Omental fat pad (tissue), 3 donors: ENCODE measurements at regions not wholly inside any gene's neighbourhood (a gene's known extent, or its start where the extent isn't known, plus 50 kb on each side); places are given as distances from the start of the nearest gene placed in this dataset.

Experiments used
- ATAC-seq: fragments of 150-250 bp; one replicate; pipeline ENCODE4 v1.9.1; 2016; ENCODE audit warnings: mild to moderate bottlenecking, moderate library complexity; ENCODE audit not compliant: low FRiP score
- DNase-seq: peaks from one replicate; pipeline ENCODE4 v3.0.0-alpha.2; 2019; ENCODE audit warnings: low spot score
- TF ChIP-seq, protein P1 (sequence below), 3 donors: fragments of 450-650 bp; IDR thresholded peaks; one replicate each; pipeline ENCODE4 v1.5.1; 2016 to 2017; ENCODE audit warnings: antibody characterized with exemption in 3 of 3, mild to moderate bottlenecking in 3 of 3, moderate library complexity in 2 of 3

DNA sequence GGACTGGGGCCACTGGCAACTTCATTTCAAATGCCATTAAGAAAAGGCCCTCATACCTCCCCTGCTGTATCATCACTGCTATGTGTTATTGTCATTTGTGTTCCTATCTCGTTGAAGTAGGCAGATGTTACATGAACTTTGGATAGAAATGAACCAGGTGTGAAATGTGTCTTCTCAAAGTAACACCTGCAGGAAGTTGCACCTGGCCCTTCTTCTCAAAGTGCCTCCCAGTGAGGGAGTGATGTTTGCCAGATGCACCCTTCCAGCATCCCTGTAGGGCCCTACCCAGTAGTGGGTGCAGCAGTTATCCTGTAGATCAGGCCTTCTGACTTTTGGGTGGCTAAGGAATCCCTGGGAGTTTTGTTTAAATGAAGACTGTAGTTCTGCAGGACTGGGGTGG, 197.7 kb upstream of the CTNNB1 start:
- TF ChIP-seq, protein P1, sequence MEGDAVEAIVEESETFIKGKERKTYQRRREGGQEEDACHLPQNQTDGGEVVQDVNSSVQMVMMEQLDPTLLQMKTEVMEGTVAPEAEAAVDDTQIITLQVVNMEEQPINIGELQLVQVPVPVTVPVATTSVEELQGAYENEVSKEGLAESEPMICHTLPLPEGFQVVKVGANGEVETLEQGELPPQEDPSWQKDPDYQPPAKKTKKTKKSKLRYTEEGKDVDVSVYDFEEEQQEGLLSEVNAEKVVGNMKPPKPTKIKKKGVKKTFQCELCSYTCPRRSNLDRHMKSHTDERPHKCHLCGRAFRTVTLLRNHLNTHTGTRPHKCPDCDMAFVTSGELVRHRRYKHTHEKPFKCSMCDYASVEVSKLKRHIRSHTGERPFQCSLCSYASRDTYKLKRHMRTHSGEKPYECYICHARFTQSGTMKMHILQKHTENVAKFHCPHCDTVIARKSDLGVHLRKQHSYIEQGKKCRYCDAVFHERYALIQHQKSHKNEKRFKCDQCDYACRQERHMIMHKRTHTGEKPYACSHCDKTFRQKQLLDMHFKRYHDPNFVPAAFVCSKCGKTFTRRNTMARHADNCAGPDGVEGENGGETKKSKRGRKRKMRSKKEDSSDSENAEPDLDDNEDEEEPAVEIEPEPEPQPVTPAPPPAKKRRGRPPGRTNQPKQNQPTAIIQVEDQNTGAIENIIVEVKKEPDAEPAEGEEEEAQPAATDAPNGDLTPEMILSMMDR (IDR thresholded peaks at IDR 0.05) = no peak
- DNase-seq = no peak
- ATAC-seq = no peak

DNA sequence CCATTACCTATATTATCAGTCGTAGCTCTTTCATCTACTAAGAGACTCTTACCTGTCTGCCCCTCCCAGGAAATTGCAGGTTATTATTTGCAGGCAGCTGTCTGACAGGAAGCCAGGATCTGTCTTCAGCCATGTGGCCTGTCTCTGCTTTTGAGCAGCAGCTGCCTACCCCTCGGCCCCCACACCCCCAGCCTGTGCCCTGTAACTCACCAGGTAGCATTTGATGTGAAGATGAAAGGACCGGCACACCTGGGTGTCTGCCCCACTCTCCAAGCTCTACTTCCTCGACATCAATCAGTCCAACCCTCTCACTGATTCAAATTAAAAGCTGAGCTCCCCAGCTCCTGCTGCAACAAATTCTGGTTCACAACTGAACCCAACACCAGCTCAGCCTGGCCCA, 197.2 kb upstream of the CTNNB1 start:
- ATAC-seq (no peak), DNase-seq (no peak)
- TF ChIP-seq, protein P1 (IDR thresholded peaks at IDR 0.05) = no peak

DNA sequence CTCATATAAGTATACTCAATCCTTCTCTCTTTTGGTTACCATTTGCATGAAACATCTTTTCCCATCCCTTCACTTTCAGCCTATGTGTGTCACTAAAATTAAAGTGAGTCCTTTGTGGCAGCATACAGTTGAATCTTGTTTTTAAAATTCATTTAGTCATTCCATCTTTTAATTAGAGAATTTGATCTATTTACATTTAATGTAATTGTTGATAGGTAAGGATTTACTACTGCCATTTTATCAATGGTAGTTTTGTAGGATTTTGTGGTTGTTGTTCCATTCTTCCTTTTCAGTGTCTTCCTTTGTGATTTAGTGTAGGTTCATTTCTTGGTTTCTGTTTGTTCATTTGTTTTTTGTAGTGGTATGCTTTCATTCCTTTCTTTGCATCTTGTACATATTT, 191.9 kb upstream of the CTNNB1 start:
- DNase-seq = no peak
- TF ChIP-seq, protein P1 (IDR thresholded peaks at IDR 0.05) = no peak
- no peak for ATAC-seq

DNA sequence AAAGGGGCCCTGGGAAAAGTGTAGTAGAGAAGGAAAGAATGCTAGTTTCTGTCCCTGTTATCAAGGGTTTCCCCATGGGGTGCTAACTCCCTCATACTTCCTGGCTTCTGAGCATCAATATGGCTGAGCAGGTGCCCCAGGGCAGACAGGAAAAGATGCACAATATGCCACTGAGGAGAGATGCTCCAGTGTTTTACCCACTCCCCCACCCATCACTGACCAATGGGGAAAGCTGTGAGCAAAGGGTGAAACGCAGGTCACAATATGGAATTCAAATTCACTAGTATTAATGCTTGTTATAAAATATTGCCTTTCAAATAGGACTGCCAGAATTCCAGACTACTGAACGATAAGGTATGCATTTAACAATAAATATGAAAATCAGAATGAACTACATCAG, 187.5 kb upstream of the CTNNB1 start:
- ATAC-seq = no peak
- TF ChIP-seq, protein P1 (IDR thresholded peaks at IDR 0.05) = no peak
- DNase-seq = no peak

DNA sequence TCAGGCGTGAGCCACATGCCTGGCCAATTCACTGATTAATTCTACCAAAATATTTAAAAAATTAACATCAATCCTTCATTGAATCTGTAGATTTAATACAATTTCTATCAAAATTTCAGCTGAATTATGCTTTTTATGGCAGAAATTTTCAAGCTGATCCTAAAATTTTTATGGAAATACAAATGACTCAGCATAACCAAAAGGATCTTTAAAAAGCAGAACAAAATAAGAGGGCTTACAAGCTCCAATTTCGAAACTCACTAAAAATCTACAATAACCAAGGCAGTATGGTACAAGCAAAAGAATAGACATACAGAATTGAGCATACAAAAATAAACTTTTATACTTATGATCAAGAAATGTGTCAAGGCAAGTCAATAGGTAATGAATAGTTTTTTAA, 180.4 kb upstream of the CTNNB1 start:
- TF ChIP-seq, protein P1 (IDR thresholded peaks at IDR 0.05) = no peak
- ATAC-seq = no peak
- DNase-seq = no peak

DNA sequence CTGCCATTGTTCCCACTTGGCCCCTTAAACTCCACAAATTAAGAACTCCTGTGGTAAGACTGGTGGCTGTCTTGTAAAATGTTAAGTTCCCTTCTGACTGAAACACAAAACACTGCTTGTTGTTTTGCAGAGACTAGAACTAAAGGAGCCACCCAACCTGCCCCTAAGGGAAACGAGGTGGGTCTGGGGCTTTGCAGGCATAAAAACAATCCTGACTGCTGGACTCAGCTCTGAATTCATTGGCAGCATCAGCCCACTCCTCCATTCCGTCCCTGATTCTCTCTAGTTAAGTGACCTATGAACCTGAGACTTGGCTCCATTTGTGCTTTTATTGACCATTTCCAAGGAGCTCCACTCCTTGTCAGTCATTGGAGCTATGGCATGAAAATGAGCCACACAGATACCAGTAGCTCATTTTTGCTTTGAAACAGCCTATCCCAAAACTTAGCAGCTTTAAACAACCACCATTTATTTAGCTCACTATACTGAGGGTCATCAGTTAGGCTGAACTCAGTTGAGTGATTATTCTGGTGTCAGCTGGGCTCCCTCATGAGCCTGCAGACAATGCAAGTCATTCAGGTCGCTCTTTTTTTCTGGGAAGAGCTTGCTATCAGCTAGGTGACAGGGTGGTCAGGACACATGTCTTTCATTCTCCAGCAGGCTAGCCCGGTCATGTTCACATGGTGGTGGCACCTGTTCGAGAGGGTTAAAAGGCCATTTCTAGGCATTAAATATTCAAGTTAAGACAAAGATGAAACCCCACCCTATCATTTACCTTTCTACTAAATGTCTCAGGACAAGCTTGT, 175.1 kb upstream of the CTNNB1 start:
- TF ChIP-seq, protein P1 (IDR thresholded peaks at IDR 0.05) = no peak
- DNase-seq = no peak
- no peak for ATAC-seq
